GM23338 (cell line): ENCODE measurements at regions not wholly inside any gene's neighbourhood (a gene's known extent, or its start where the extent isn't known, plus 50 kb on each side); places are given as distances from the start of the nearest gene placed in this dataset.

Experiments
- ATAC-seq: fragments of 200-7000 bp; cut with Tn5 transposase; 3 replicates; pipeline ENCODE4 v1.9.1; 2020
- DNase-seq: peaks from one replicate; pipeline ENCODE4 v3.0.0-alpha.2; 2015; ENCODE audit warnings: low spot score
- H2AFZ ChIP-seq: fragments of 200-600 bp; sonication (generic); 2 replicates; pipeline ENCODE4 v1.8.0; 2016; ENCODE audit warnings: antibody characterized with exemption, mild to moderate bottlenecking, moderate library complexity
- H3F3A ChIP-seq: fragments of 200-600 bp; sonication (generic); replicated peaks from 2 replicates; pipeline ENCODE4 v1.8.0; 2017; ENCODE audit warnings: antibody characterized with exemption, mixed run types, low read depth
- H3K27ac ChIP-seq: fragments of 200-600 bp; sonication (generic); 2 replicates; pipeline ENCODE4 v1.6.1; 2016; ENCODE audit warnings: low read depth
- H3K27me3 ChIP-seq: fragments of 200-600 bp; sonication (generic); 2 replicates; pipeline ENCODE4 v1.8.0; 2016; ENCODE audit warnings: mild to moderate bottlenecking, mixed run types, moderate library complexity; ENCODE audit not compliant: insufficient read depth
- H3K36me3 ChIP-seq: fragments of 200-600 bp; sonication (generic); 2 replicates; pipeline ENCODE4 v1.8.0; 2016; ENCODE audit warnings: mild to moderate bottlenecking; ENCODE audit not compliant: insufficient read depth
- H3K4me1 ChIP-seq: fragments of 200-600 bp; sonication (generic); 2 replicates; pipeline ENCODE4 v1.8.0; 2016; ENCODE audit warnings: mild to moderate bottlenecking, moderate library complexity; ENCODE audit not compliant: insufficient read depth
- H3K4me2 ChIP-seq: fragments of 200-600 bp; sonication (generic); 2 replicates; pipeline ENCODE4 v1.7.1; 2017; ENCODE audit warnings: mixed run types
- H3K4me3 ChIP-seq: fragments of 200-600 bp; sonication (generic); 2 replicates; pipeline ENCODE4 v1.6.1; 2016; ENCODE audit warnings: mixed run types
- H3K79me2 ChIP-seq: fragments of 200-600 bp; sonication (generic); replicated peaks from 2 replicates; pipeline ENCODE4 v1.8.0; 2017; ENCODE audit warnings: mild to moderate bottlenecking; ENCODE audit not compliant: insufficient read depth
- H3K9me2 ChIP-seq: fragments of 200-600 bp; sonication (generic); 2 replicates; pipeline ENCODE4 v1.8.0; 2017; ENCODE audit not compliant: insufficient read depth
- H4K20me1 ChIP-seq: fragments of 200-600 bp; sonication (generic); replicated peaks from 2 replicates; pipeline ENCODE4 v1.8.0; 2017; ENCODE audit warnings: mild to moderate bottlenecking; ENCODE audit not compliant: insufficient read depth
- H3K27ac Mint-ChIP-seq: 2 replicates; pipeline ENCODE4 v1.8.0; 2020; ENCODE audit warnings: inconsistent platforms, mild to moderate bottlenecking, moderate library complexity, mixed read lengths
- H3K27me3 Mint-ChIP-seq: 3 replicates; pipeline ENCODE4 v1.8.0; 2022; ENCODE audit warnings: low read depth, mild to moderate bottlenecking, moderate library complexity, mixed read lengths, inconsistent platforms; ENCODE audit not compliant: insufficient read depth, poor library complexity
- H3K36me3 Mint-ChIP-seq: 3 replicates; pipeline ENCODE4 v1.8.0; 2021; ENCODE audit warnings: low read depth, mild to moderate bottlenecking, inconsistent platforms, moderate library complexity, mixed read lengths
- H3K4me1 Mint-ChIP-seq: 3 replicates; pipeline ENCODE4 v1.8.0; 2020; ENCODE audit warnings: mild to moderate bottlenecking, inconsistent platforms, mixed read lengths
- H3K4me3 Mint-ChIP-seq: 3 replicates; pipeline ENCODE4 v1.8.0; 2021; ENCODE audit warnings: moderate library complexity, mild to moderate bottlenecking, inconsistent platforms, mixed read lengths
- H3K9me3 Mint-ChIP-seq: 3 replicates; pipeline ENCODE4 v1.8.0; 2020; ENCODE audit warnings: moderate library complexity, mild to moderate bottlenecking, inconsistent platforms, mixed read lengths
- CREB1 ChIP-seq: fragments of 250-450 bp; sonication (Bioruptor Pico); IDR thresholded peaks from 2 replicates; pipeline ENCODE4 v1.5.0; 2020; ENCODE audit warnings: low read depth, mild to moderate bottlenecking, moderate library complexity
- EZH2 ChIP-seq: fragments of 200-600 bp; sonication (generic); IDR thresholded peaks from one replicate; pipeline ENCODE4 v1.8.0; 2017; ENCODE audit warnings: antibody characterized with exemption, mild to moderate bottlenecking, low read depth; ENCODE audit not compliant: unreplicated experiment
- JUNB ChIP-seq: IDR thresholded peaks from one replicate; pipeline ENCODE4 v1.6.1; 2016; ENCODE audit warnings: antibody characterized with exemption; ENCODE audit not compliant: unreplicated experiment
- NANOG ChIP-seq: IDR thresholded peaks from 2 replicates; pipeline ENCODE4 v1.6.1; 2016; ENCODE audit warnings: antibody characterized with exemption, borderline replicate concordance
- POLR2AphosphoS5 ChIP-seq: IDR thresholded peaks from 2 replicates; pipeline ENCODE4 v1.6.1; 2016; ENCODE audit warnings: antibody characterized with exemption, low read depth
- STAT1 ChIP-seq: IDR thresholded peaks from one replicate; pipeline ENCODE4 v1.6.1; 2016; ENCODE audit warnings: antibody characterized with exemption; ENCODE audit not compliant: unreplicated experiment
- ZNF114 ChIP-seq: fragments of 250-450 bp; sonication (Bioruptor Pico); IDR thresholded peaks from 2 replicates; pipeline ENCODE4 v1.5.0; 2020; ENCODE audit warnings: mild to moderate bottlenecking, moderate library complexity
- TF ChIP-seq, protein P1 (sequence below): IDR thresholded peaks from 2 replicates; pipeline ENCODE4 v1.6.1; 2016; ENCODE audit warnings: antibody characterized with exemption
- TF ChIP-seq, protein P2 (sequence below): fragments of 250-450 bp; sonication (Bioruptor Pico); IDR thresholded peaks from 2 replicates; pipeline ENCODE4 v1.5.0; 2020; ENCODE audit warnings: mild to moderate bottlenecking, moderate library complexity
- TF ChIP-seq, protein P3 (sequence below): IDR thresholded peaks from one replicate; pipeline ENCODE4 v1.6.1; 2018; ENCODE audit warnings: antibody characterized with exemption; ENCODE audit not compliant: unreplicated experiment
- TF ChIP-seq, protein P4 (sequence below), 2 experiments: fragments of 200-600 bp in 1 of 2; sonication (generic) in 1 of 2; conservative IDR thresholded peaks; 2 replicates each; pipeline versions ENCODE4 v1.5.1 to v1.6.1; 2016 to 2017; ENCODE audit warnings: antibody characterized with exemption in 2 of 2, low read depth in 2 of 2, mild to moderate bottlenecking in 2 of 2, moderate library complexity in 1 of 2

DNA sequence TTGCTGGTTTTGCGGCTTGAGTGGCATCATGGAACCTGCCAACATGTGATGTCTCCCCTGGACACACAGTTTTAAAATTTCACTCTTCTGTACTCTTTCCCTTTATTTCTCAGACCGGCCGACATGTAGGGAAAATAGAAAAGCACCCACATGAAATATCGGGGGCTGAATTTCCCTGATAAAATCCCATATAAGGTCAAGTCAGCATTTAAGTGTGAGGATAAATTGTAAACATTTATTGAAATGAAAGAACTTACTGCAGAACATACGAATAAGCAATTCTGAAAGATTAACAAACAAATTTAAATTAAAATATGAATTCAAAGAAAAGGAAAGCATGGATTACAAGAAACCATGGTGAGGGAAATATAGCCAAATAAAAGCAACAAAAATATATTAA is 345.5 kb downstream of the EPHA7 start:
- H3K4me3 ChIP-seq: no peak overlapping the region
- H3K36me3 ChIP-seq: peaks cover 9% of the 10 kb centered on the region; the same call in 1 of the 2 replicates
- Mint-ChIP-seq H3K4me1 (peaks cover 6% of the 10 kb centered on the region; the same call in 2 of the 3 replicates), H3K27ac (no peak overlapping the region), H3K27me3 (no peaks in the 10 kb centered on the region), H3K36me3 (peaks cover 15% of the 10 kb centered on the region), H3K4me3 (no peak overlapping the region), H3K9me3 (peaks cover 16% of the 10 kb centered on the region)
- H3K27me3 ChIP-seq: peaks cover 11% of the 10 kb centered on the region; the same call in 1 of the 2 replicates
- H4K20me1 ChIP-seq: no peaks in the 10 kb centered on the region
- peaks cover 3% of the 10 kb centered on the region; the same call in 1 of the 2 replicates for H3K4me1 ChIP-seq
- H3K9me2 ChIP-seq: peaks cover 2% of the 10 kb centered on the region; the same call in 1 of the 2 replicates
- no peak overlapping the region for H3K4me2 ChIP-seq
- TF ChIP-seq STAT1 (no peak), JUNB (no peak), CREB1 (CRISPR knock-in tag) (no peak), POLR2AphosphoS5 (no peak), NANOG (no peak), EZH2 (no peak), ZNF114 (no peak)
- TF ChIP-seq, protein P1, sequence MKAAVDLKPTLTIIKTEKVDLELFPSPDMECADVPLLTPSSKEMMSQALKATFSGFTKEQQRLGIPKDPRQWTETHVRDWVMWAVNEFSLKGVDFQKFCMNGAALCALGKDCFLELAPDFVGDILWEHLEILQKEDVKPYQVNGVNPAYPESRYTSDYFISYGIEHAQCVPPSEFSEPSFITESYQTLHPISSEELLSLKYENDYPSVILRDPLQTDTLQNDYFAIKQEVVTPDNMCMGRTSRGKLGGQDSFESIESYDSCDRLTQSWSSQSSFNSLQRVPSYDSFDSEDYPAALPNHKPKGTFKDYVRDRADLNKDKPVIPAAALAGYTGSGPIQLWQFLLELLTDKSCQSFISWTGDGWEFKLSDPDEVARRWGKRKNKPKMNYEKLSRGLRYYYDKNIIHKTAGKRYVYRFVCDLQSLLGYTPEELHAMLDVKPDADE: no peak
- TF ChIP-seq, protein P2, sequence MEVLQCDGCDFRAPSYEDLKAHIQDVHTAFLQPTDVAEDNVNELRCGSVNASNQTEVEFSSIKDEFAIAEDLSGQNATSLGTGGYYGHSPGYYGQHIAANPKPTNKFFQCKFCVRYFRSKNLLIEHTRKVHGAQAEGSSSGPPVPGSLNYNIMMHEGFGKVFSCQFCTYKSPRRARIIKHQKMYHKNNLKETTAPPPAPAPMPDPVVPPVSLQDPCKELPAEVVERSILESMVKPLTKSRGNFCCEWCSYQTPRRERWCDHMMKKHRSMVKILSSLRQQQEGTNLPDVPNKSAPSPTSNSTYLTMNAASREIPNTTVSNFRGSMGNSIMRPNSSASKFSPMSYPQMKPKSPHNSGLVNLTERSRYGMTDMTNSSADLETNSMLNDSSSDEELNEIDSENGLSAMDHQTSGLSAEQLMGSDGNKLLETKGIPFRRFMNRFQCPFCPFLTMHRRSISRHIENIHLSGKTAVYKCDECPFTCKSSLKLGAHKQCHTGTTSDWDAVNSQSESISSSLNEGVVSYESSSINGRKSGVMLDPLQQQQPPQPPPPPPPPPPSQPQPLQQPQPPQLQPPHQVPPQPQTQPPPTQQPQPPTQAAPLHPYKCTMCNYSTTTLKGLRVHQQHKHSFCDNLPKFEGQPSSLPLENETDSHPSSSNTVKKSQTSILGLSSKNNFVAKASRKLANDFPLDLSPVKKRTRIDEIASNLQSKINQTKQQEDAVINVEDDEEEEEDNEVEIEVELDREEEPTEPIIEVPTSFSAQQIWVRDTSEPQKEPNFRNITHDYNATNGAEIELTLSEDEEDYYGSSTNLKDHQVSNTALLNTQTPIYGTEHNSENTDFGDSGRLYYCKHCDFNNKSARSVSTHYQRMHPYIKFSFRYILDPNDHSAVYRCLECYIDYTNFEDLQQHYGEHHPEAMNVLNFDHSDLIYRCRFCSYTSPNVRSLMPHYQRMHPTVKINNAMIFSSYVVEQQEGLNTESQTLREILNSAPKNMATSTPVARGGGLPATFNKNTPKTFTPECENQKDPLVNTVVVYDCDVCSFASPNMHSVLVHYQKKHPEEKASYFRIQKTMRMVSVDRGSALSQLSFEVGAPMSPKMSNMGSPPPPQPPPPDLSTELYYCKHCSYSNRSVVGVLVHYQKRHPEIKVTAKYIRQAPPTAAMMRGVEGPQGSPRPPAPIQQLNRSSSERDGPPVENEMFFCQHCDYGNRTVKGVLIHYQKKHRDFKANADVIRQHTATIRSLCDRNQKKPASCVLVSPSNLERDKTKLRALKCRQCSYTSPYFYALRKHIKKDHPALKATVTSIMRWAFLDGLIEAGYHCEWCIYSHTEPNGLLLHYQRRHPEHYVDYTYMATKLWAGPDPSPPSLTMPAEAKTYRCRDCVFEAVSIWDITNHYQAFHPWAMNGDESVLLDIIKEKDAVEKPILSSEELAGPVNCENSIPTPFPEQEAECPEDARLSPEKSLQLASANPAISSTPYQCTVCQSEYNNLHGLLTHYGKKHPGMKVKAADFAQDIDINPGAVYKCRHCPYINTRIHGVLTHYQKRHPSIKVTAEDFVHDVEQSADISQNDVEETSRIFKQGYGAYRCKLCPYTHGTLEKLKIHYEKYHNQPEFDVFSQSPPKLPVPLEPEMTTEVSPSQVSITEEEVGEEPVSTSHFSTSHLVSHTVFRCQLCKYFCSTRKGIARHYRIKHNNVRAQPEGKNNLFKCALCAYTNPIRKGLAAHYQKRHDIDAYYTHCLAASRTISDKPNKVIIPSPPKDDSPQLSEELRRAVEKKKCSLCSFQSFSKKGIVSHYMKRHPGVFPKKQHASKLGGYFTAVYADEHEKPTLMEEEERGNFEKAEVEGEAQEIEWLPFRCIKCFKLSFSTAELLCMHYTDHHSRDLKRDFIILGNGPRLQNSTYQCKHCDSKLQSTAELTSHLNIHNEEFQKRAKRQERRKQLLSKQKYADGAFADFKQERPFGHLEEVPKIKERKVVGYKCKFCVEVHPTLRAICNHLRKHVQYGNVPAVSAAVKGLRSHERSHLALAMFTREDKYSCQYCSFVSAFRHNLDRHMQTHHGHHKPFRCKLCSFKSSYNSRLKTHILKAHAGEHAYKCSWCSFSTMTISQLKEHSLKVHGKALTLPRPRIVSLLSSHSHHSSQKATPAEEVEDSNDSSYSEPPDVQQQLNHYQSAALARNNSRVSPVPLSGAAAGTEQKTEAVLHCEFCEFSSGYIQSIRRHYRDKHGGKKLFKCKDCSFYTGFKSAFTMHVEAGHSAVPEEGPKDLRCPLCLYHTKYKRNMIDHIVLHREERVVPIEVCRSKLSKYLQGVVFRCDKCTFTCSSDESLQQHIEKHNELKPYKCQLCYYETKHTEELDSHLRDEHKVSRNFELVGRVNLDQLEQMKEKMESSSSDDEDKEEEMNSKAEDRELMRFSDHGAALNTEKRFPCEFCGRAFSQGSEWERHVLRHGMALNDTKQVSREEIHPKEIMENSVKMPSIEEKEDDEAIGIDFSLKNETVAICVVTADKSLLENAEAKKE (CRISPR knock-in tag): no peak
- TF ChIP-seq, protein P3, sequence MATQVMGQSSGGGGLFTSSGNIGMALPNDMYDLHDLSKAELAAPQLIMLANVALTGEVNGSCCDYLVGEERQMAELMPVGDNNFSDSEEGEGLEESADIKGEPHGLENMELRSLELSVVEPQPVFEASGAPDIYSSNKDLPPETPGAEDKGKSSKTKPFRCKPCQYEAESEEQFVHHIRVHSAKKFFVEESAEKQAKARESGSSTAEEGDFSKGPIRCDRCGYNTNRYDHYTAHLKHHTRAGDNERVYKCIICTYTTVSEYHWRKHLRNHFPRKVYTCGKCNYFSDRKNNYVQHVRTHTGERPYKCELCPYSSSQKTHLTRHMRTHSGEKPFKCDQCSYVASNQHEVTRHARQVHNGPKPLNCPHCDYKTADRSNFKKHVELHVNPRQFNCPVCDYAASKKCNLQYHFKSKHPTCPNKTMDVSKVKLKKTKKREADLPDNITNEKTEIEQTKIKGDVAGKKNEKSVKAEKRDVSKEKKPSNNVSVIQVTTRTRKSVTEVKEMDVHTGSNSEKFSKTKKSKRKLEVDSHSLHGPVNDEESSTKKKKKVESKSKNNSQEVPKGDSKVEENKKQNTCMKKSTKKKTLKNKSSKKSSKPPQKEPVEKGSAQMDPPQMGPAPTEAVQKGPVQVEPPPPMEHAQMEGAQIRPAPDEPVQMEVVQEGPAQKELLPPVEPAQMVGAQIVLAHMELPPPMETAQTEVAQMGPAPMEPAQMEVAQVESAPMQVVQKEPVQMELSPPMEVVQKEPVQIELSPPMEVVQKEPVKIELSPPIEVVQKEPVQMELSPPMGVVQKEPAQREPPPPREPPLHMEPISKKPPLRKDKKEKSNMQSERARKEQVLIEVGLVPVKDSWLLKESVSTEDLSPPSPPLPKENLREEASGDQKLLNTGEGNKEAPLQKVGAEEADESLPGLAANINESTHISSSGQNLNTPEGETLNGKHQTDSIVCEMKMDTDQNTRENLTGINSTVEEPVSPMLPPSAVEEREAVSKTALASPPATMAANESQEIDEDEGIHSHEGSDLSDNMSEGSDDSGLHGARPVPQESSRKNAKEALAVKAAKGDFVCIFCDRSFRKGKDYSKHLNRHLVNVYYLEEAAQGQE: no peak
- TF ChIP-seq, protein P4, sequence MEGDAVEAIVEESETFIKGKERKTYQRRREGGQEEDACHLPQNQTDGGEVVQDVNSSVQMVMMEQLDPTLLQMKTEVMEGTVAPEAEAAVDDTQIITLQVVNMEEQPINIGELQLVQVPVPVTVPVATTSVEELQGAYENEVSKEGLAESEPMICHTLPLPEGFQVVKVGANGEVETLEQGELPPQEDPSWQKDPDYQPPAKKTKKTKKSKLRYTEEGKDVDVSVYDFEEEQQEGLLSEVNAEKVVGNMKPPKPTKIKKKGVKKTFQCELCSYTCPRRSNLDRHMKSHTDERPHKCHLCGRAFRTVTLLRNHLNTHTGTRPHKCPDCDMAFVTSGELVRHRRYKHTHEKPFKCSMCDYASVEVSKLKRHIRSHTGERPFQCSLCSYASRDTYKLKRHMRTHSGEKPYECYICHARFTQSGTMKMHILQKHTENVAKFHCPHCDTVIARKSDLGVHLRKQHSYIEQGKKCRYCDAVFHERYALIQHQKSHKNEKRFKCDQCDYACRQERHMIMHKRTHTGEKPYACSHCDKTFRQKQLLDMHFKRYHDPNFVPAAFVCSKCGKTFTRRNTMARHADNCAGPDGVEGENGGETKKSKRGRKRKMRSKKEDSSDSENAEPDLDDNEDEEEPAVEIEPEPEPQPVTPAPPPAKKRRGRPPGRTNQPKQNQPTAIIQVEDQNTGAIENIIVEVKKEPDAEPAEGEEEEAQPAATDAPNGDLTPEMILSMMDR (conservative IDR thresholded peaks at IDR 0.05; ENCODE audit: low read depth in 2 of 2): no peak
- H3K79me2 ChIP-seq: no peaks in the 10 kb centered on the region
- ATAC-seq (no peak), DNase-seq (no peak)
- H3K27ac ChIP-seq: no peak overlapping the region
- no peaks in the 10 kb centered on the region for H3F3A ChIP-seq
- no peak overlapping the region for H2AFZ ChIP-seq
